K562 (cell line): ENCODE measurements at regions not wholly inside any gene's neighbourhood (a gene's known extent, or its start where the extent isn't known, plus 50 kb on each side); places are given as distances from the start of the nearest gene placed in this dataset.

Experiments used
- ATAC-seq: fragments of 200-7000 bp; cut with Tn5 transposase; 3 replicates; pipeline ENCODE4 v1.9.1; 2020; ENCODE audit warnings: moderate library complexity
- BruUV-seq: library from RNA; stranded (reverse); fragments of 400-500 nt; replicated peaks from 2 replicates; lab custom pipeline; 2021; lab: Mats Ljungman, UMichigan
- CTCF ChIA-PET: fragments of 300-600 bp; formaldehyde crosslinking; extraction: SDS; loops from one replicate; lab custom pipeline; 2021; ENCODE audit warnings: low intra/inter-chr PET ratio; lab: Yijun Ruan, JAX
- POLR2A ChIA-PET: fragments of 300-600, 350-650 bp; sonication (Branson Sonifier 250); formaldehyde crosslinking; extraction: SDS; loops from one replicate; lab custom pipeline; 2021; ENCODE audit warnings: antibody characterized with exemption, inconsistent platforms; lab: Yijun Ruan, JAX
- DNase-seq, 4 experiments: peaks; one replicate each; pipeline versions ENCODE4 v3.0.0 to v3.0.0-alpha.2; 2011 to 2018; ENCODE audit warnings: low spot score in 3 of 4, mixed read lengths in 3 of 4; ENCODE audit errors: extremely low read depth in 1 of 4
- FAIRE-seq: peaks from 2 replicates; lab custom pipeline; 2011; peaks lifted over from hg19 to GRCh38; lab: Jason Lieb, UNC
- H2AFZ ChIP-seq: 2 replicates; pipeline ENCODE4 v1.6.0; 2011; ENCODE audit warnings: low read depth, low read length, control low read depth, inconsistent platforms
- H3K27ac ChIP-seq: fragments of 200-600 bp; 3 replicates; pipeline ENCODE4 v1.8.0; 2011; ENCODE audit warnings: low read depth, mild to moderate bottlenecking, control low read depth, inconsistent platforms, low read length, moderate library complexity, mixed read lengths; ENCODE audit errors: extremely low read depth
- H3K27me3 ChIP-seq, 2 experiments: fragments of 300-600 bp in 1 of 2; 2 replicates in 1 of 2; 3 replicates in 1 of 2; pipeline versions ENCODE4 v1.6.0 to v1.8.0; 2011; ENCODE audit warnings: inconsistent platforms in 2 of 2, low read length in 2 of 2, mild to moderate bottlenecking in 1 of 2, mixed read lengths in 1 of 2, moderate library complexity in 1 of 2; ENCODE audit not compliant: control insufficient read depth in 2 of 2, insufficient read depth in 2 of 2
- H3K36me3 ChIP-seq: fragments of 300-600 bp; 3 replicates; pipeline ENCODE4 v1.8.0; 2011; ENCODE audit warnings: mild to moderate bottlenecking, low read length, inconsistent platforms; ENCODE audit not compliant: control insufficient read depth, insufficient read depth
- H3K4me1 ChIP-seq, 2 experiments: fragments of 200-600 bp in 1 of 2; replicated peaks in 1 of 2; 2 replicates in 1 of 2; 3 replicates in 1 of 2; pipeline versions ENCODE4 v1.5.1 to v1.8.0; 2011; ENCODE audit warnings: inconsistent platforms in 2 of 2, low read length in 2 of 2, mild to moderate bottlenecking in 1 of 2, mixed read lengths in 1 of 2, moderate library complexity in 1 of 2; ENCODE audit not compliant: control insufficient read depth in 2 of 2, insufficient read depth in 2 of 2
- H3K4me2 ChIP-seq: 2 replicates; pipeline ENCODE4 v1.6.1; 2011; ENCODE audit warnings: low read length, control low read depth, inconsistent platforms, mixed read lengths; ENCODE audit not compliant: insufficient read depth
- H3K4me3 ChIP-seq: fragments of 200-600 bp; sonication (generic), shearing (Covaris generic); 2 replicates; pipeline ENCODE4 v1.5.1; 2016; ENCODE audit warnings: control low read depth, inconsistent platforms
- H3K79me2 ChIP-seq: fragments of 200-600 bp; 3 replicates; pipeline ENCODE4 v1.8.0; 2011; ENCODE audit warnings: low read length, inconsistent platforms; ENCODE audit not compliant: control insufficient read depth, insufficient read depth
- H3K9ac ChIP-seq, 2 experiments: 2 replicates each; pipeline versions ENCODE4 v1.6.0 to v1.6.1; 2011; ENCODE audit warnings: low read depth in 2 of 2, low read length in 2 of 2, control low read depth in 1 of 2, inconsistent platforms in 1 of 2, mild to moderate bottlenecking in 1 of 2, mixed read lengths in 1 of 2; ENCODE audit not compliant: insufficient read depth in 1 of 2
- H3K9me1 ChIP-seq: one replicate; pipeline ENCODE4 v1.6.0; 2011; ENCODE audit warnings: inconsistent platforms, mild to moderate bottlenecking, low read length, moderate library complexity; ENCODE audit not compliant: control insufficient read depth, insufficient read depth
- H3K9me3 ChIP-seq: replicated peaks from 2 replicates; pipeline ENCODE4 v1.5.1; 2011; ENCODE audit warnings: low read depth, low read length, inconsistent platforms; ENCODE audit not compliant: control insufficient read depth, insufficient read depth
- H4K20me1 ChIP-seq: replicated peaks from 2 replicates; pipeline ENCODE4 v1.6.1; 2011; ENCODE audit warnings: low read length, inconsistent platforms, mixed read lengths; ENCODE audit not compliant: control insufficient read depth, insufficient read depth
- KHSRP ChIP-seq: fragments of 450-650 bp; IDR thresholded peaks from 2 replicates; pipeline ENCODE4 v1.6.1; 2017
- MXI1 ChIP-seq: IDR thresholded peaks from 2 replicates; pipeline ENCODE4 v1.6.1; 2011; ENCODE audit warnings: low read depth, mild to moderate bottlenecking, improper control_type of control experiment, low read length
- NR4A1 ChIP-seq, 2 experiments: fragments of 250-450 bp in 1 of 2; fragments of 450-650 bp in 1 of 2; sonication (Bioruptor Pico) in 1 of 2; IDR thresholded peaks; 2 replicates each; pipeline versions ENCODE4 v1.4.0 to v1.6.1; 2016 to 2020; ENCODE audit warnings: mild to moderate bottlenecking in 2 of 2, missing compliant biosample characterization in 1 of 2, missing genetic modification characterization in 1 of 2, moderate library complexity in 1 of 2
- RBM39 ChIP-seq: fragments of 200-400 bp; formaldehyde crosslinking; optimal IDR thresholded peaks from 2 replicates; pipeline ENCODE3; 2018; ENCODE audit warnings: low read depth, low read length
- RHOXF2B ChIP-seq: fragments of 250-450 bp; sonication (Bioruptor Pico); conservative IDR thresholded peaks from 2 replicates; pipeline ENCODE4 v1.5.1; 2021
- STAG1 ChIP-seq: sonication (generic); formaldehyde crosslinking; IDR thresholded peaks from 2 replicates; pipeline ENCODE4 v1.5.0; 2020; ENCODE audit warnings: missing genetic modification reagents, borderline replicate concordance
- ZKSCAN8 ChIP-seq: fragments of 200-800 bp; sonication (Bioruptor generic); IDR thresholded peaks from 2 replicates; pipeline ENCODE4 v1.6.1; 2016; ENCODE audit warnings: missing genetic modification characterization, missing compliant biosample characterization
- WGBS: fragments of 100-300 bp; shearing (Covaris generic); methylation state at CpG from one replicate; pipeline ENCODE4 v1.1.6; 2016; ENCODE audit warnings: low coverage, mixed read lengths; ENCODE audit not compliant: insufficient coverage; ENCODE audit errors: missing lambda C conversion rate; 5-methylcytosine and 5-hydroxymethylcytosine counted together
- in situ Hi-C: fragments of 300-500 bp; cut with MboI; formaldehyde crosslinking; loops from 4 replicates; pipeline ENCODE4 v1.15.0; 2018; ENCODE audit warnings: inconsistent platforms, mixed read lengths
- intact Hi-C: fragments of 100-400 bp; cut with micrococcal nuclease; formaldehyde crosslinking; loops from 2 replicates; pipeline ENCODE4 v1.14.2; 2022
- TF ChIP-seq, protein P1 (sequence below): sonication (generic); formaldehyde crosslinking; IDR thresholded peaks from 2 replicates; pipeline ENCODE4 v1.8.1; 2023; ENCODE audit warnings: mild to moderate bottlenecking, missing genetic modification reagents
- TF ChIP-seq, protein P2 (sequence below): fragments of 450-650 bp; IDR thresholded peaks from 2 replicates; pipeline ENCODE4 v1.6.1; 2016; ENCODE audit warnings: low read depth

DNA sequence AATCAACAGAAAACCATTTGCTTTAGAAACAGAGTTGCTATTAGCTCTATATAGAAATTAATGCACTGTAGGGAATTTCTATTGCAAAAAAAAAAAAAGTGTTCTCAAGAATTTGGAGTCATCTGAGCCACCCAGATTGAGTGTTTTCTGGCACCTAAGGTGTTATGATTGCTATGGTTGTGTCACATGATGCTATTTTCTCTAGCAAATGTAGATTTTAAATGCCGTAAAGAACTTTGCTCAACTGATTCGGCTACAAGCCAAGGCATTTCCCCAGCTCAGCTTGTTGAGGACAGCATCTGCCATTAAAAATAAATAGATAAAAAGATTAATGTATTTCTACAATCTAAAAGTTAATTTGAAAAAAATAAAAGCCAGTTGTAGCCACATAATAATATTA, 712.8 kb downstream of the FAT4 start:
- Histone ChIP-seq H3K27me3 (no peaks in the 10 kb centered on the region), H3K4me1 (no peaks in the 10 kb centered on the region), H3K36me3 (no peaks in the 10 kb centered on the region), H3K4me2 (no peak overlapping the region), H3K9ac (no peak overlapping the region), H3K27ac (no peak overlapping the region), H3K9me1 (no peaks in the 10 kb centered on the region), H3K9me3 (peaks cover 2% of the 10 kb centered on the region; the same call in 1 of the 2 replicates), H3K79me2 (no peaks in the 10 kb centered on the region), H2AFZ (no peak overlapping the region), H3K4me3 (no peak overlapping the region), H4K20me1 (no peaks in the 10 kb centered on the region)
- POLR2A ChIA-PET, result no interaction called here
- intact Hi-C loops (no loop called here), in situ Hi-C loops (no loop called here)
- TF ChIP-seq, protein P1, sequence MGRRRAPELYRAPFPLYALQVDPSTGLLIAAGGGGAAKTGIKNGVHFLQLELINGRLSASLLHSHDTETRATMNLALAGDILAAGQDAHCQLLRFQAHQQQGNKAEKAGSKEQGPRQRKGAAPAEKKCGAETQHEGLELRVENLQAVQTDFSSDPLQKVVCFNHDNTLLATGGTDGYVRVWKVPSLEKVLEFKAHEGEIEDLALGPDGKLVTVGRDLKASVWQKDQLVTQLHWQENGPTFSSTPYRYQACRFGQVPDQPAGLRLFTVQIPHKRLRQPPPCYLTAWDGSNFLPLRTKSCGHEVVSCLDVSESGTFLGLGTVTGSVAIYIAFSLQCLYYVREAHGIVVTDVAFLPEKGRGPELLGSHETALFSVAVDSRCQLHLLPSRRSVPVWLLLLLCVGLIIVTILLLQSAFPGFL (CRISPR knock-in tag), result no peak
- no peak for TF ChIP-seq MXI1
- TF ChIP-seq, protein P2, sequence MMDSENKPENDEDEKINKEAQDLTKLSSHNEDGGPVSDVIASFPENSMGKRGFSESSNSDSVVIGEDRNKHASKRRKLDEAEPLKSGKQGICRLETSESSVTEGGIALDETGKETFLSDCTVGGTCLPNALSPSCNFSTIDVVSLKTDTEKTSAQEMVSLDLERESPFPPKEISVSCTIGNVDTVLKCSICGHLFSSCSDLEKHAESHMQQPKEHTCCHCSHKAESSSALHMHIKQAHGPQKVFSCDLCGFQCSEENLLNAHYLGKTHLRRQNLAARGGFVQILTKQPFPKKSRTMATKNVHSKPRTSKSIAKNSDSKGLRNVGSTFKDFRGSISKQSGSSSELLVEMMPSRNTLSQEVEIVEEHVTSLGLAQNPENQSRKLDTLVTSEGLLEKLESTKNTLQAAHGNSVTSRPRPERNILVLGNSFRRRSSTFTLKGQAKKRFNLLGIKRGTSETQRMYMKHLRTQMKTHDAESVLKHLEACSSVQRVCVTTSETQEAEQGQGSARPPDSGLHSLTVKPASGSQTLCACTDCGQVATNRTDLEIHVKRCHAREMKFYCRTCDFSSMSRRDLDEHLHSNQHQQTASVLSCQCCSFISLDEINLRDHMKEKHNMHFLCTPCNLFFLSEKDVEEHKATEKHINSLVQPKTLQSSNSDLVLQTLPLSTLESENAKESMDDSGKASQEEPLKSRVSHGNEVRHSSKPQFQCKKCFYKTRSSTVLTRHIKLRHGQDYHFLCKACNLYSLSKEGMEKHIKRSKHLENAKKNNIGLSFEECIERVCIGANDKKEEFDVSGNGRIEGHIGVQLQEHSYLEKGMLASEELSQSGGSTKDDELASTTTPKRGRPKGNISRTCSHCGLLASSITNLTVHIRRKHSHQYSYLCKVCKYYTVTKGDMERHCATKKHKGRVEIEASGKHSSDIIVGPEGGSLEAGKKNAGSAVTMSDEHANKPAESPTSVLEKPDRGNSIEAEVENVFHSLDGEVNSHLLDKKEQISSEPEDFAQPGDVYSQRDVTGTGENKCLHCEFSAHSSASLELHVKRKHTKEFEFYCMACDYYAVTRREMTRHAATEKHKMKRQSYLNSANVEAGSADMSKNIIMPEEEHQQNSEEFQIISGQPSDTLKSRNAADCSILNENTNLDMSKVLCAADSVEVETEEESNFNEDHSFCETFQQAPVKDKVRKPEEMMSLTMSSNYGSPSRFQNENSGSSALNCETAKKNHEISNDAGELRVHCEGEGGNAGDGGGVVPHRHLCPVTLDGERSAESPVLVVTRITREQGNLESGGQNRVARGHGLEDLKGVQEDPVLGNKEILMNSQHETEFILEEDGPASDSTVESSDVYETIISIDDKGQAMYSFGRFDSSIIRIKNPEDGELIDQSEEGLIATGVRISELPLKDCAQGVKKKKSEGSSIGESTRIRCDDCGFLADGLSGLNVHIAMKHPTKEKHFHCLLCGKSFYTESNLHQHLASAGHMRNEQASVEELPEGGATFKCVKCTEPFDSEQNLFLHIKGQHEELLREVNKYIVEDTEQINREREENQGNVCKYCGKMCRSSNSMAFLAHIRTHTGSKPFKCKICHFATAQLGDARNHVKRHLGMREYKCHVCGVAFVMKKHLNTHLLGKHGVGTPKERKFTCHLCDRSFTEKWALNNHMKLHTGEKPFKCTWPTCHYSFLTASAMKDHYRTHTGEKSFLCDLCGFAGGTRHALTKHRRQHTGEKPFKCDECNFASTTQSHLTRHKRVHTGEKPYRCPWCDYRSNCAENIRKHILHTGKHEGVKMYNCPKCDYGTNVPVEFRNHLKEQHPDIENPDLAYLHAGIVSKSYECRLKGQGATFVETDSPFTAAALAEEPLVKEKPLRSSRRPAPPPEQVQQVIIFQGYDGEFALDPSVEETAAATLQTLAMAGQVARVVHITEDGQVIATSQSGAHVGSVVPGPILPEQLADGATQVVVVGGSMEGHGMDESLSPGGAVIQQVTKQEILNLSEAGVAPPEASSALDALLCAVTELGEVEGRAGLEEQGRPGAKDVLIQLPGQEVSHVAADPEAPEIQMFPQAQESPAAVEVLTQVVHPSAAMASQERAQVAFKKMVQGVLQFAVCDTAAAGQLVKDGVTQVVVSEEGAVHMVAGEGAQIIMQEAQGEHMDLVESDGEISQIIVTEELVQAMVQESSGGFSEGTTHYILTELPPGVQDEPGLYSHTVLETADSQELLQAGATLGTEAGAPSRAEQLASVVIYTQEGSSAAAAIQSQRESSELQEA, result no peak
- TF ChIP-seq KHSRP, result no peak
- TF ChIP-seq RBM39, result no peak
- TF ChIP-seq NR4A1 (CRISPR knock-in tag; IDR thresholded peaks at IDR 0.05), result no peak
- no peak for TF ChIP-seq NR4A1 (tag; IDR thresholded peaks at IDR 0.05)
- no peak for TF ChIP-seq ZKSCAN8 (CRISPR knock-in tag)
- TF ChIP-seq STAG1, result no peak
- TF ChIP-seq RHOXF2B, result no peak
- WGBS, result 0% methylated on average over 2 of the region's 2 CpGs
- DNase-seq, result no peak
- CTCF ChIA-PET, result no interaction called here
- FAIRE-seq, result no peak
- no peak for ATAC-seq
- no TSS peak for BruUV-seq
